GM19099 (cell line): ENCODE measurements at regions not wholly inside any gene's neighbourhood (a gene's known extent, or its start where the extent isn't known, plus 50 kb on each side); places are given as distances from the start of the nearest gene placed in this dataset.

Experiments used
- POLR2A ChIP-seq: IDR thresholded peaks from 3 replicates; pipeline ENCODE4 v1.6.1; 2011; ENCODE audit warnings: low read depth; ENCODE audit not compliant: insufficient read length; ENCODE audit errors: extremely low read depth

- no peak for TF ChIP-seq POLR2A
Observed at GRCh38 chr14:21768875-21769257, 95.2 kb upstream of the OR4E1 start.

GRCh38 chr14:21768116-21768874, 94.7 kb upstream of the OR4E1 start:
- no peak for TF ChIP-seq POLR2A

GRCh38 chr14:21749306-21749868, 75.8 kb upstream of the OR4E1 start:
- TF ChIP-seq POLR2A: no peak

GRCh38 chr14:21748869-21749303, 75.3 kb upstream of the OR4E1 start:
- TF ChIP-seq POLR2A: no peak

- TF ChIP-seq POLR2A: no peak
Observed at GRCh38 chr14:21735639-21736307, 62.2 kb upstream of the OR4E1 start.

- no peak for TF ChIP-seq POLR2A
Observed at GRCh38 chr14:21735200-21735599, 61.6 kb upstream of the OR4E1 start.

- TF ChIP-seq POLR2A: no peak
Observed at GRCh38 chr14:21734457-21735074, 60.9 kb upstream of the OR4E1 start.

- TF ChIP-seq POLR2A: no peak
Observed at GRCh38 chr14:21729703-21730233, 56.1 kb upstream of the OR4E1 start.

- TF ChIP-seq POLR2A: no peak
Observed at GRCh38 chr14:21725250-21725649, 51.6 kb upstream of the OR4E1 start.

- TF ChIP-seq POLR2A: no peak
Observed at GRCh38 chr14:21724090-21724973, 50.7 kb upstream of the OR4E1 start.

- no peak for TF ChIP-seq POLR2A
Observed at GRCh38 chr14:21723431-21724045, 49.9 kb upstream of the OR4E1 start.
